ENCODE measurements at regions not wholly inside any gene's neighbourhood (a gene's known extent, or its start where the extent isn't known, plus 50 kb on each side); places are given as distances from the start of the nearest gene placed in this dataset.

DNA sequence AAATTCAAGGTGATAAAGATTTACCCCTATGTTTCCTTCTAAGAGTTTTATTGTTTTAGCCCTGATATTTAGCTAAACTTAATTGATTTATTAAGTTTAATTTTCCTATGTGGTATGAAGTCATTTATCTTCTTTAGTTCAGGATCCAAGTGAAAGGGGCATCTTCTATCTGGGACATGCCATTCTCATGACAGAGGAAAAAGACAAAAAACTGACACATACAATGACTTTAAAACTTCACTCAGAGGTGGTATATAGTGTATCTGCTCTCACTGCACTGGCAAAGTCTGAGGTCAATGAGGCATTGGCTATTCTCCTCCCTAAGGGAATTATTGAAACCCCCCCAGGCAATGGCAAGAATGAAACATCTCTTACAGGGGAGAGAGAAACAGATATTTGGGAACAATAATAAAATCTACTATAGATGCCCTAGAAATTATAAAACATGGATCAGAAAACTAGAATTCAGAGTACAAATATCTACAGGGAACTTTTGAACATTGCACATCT is 237.4 kb downstream of the MYCN start:
- no peak for DNase-seq

DNA sequence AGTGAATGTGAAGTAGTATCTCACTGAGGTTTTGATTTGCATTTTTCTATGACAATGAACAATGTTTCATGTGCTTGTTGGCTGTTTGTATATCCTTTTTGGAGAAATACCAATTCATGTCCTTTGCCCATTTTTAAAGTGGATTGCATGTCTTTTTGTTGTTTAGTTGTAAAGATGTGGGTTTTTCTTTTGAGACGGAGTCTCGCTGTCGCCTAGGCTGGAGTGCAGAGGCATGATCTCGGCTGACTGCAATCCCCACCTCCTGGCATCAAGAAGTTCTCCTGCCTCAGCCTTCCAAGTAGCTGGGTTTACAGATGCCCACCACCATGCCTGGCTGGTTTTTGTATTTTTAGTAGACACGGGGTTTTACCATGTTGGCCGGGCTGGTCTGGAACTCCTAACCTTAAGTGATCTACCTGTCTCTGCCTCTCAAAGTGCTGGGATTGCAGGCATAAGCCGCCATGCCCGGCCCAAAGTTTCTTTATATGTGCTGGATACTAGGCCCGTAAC is 236.7 kb downstream of the MYCN start:
- DNase-seq: no peak

DNA sequence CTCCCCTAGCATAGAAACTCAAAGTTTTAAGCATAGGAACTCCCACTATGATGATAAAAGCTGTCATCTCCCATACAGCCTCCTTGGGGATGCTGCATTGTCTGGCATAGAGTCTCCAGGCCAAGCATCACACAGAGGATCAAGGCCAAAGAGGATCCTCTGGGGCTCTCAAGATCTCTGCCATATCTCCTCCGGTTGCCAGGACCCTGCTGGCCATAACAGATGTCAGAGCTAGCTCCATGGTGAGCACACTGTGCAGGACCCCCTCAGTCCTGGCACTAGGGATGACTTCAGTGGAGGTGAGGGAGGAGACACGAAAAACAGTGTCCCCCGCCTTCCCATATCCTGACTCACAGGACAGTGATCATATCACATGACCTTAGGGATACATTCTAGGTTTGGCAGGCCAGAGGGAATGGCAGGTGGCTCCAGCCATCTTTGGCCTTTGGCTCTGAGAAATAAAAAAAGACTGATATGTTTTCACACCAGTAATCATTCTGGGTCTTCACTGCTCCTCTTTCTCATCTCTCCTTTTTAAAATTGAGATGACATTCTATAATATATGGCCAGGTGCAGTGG is 235.0 kb downstream of the MYCN start:
- no peak for DNase-seq

DNA sequence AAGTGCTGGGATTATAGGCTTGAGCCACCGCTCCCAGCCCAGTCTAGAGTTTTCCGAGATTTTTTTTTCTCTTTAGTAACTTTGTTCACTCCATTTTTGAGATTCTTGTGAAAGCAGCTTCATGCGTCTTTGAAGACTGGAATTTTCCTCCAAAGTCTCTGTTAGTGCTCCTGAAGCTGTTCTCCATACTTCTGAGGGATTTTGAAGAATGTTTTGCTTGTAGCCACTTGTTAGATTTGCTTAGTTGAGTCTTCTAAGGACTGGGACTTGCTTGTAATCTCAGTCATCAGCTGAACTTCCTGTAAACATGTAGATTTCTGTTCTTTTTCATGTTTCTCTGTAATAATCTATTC is 234.3 kb downstream of the MYCN start:
- DNase-seq: no peak

DNA sequence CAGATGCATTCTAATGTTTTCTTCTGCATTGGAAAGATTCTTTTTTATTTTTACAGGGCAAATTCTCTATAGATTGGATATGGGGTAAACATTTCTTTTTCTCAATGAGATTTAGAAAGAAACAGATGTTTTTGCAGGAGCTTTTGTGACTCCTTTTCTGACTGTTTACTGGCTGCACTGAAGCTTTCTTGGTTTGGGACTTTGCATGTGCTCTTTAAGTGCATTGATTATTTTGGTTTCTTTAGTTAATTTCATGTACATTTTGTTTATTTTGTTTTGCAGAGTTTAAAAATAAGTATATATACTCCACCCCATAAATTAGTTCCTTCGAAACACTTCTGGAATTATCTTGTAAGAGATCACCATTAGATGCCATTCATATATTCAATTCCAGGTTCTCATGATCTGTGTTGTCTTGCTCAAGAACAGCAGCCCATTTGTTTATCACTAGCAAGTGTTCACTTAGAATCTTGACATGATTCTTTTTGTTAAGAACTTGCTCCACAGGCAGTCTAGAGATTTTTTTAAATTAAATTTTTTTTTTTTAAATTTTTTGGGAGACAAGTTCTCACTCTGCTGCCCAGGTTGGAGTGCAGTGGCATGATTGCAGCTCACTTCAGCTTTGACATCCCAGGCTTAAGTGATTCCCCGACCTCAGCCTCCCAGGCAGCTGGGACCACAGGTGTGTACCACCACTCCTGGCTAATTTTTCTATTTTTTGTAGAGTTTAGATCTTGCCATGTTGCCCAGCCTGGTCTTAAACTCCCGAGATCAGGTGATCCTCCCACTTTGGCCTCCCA is 233.7 kb downstream of the MYCN start:
- no peak for DNase-seq

DNA sequence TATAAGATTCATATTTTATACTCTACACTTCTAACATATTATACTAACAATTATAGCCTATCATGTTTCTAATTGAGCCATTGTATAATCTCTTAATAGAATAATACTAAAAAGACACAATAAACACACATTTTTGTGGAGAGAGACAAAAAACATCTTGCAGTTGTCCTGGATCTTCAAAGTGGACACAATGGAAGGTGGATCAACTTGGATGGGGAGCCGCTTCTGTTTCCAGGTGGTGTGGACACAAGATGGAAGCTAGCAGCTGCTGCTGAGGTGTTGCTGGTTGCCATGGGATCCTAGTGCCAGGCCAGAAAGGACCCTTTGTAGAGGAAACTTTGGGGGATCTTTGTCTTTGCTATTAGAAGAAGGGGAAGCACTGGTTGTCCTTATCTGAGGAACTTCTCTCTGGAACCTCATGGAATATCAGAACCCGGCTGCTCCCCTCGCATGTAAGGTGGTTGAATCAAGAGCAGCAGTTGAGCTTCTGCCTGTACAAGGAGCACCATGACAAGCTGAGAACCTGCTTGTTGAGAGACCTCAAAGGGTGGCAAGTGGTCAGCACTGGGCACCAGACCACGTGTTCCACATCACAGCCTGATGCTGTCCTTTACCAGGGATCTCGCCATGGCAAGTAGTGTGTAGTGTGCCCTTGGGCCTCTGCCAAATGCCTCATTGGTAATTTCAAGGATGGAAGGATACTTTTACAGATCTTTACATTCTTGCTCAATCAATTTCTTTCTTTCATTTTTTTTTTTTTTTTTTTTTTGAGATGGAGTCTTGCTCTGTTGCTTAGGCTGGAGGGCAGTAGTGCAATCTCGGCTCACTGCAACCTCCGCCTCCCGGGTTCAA is 232.2 kb downstream of the MYCN start:
- DNase-seq: no peak

DNA sequence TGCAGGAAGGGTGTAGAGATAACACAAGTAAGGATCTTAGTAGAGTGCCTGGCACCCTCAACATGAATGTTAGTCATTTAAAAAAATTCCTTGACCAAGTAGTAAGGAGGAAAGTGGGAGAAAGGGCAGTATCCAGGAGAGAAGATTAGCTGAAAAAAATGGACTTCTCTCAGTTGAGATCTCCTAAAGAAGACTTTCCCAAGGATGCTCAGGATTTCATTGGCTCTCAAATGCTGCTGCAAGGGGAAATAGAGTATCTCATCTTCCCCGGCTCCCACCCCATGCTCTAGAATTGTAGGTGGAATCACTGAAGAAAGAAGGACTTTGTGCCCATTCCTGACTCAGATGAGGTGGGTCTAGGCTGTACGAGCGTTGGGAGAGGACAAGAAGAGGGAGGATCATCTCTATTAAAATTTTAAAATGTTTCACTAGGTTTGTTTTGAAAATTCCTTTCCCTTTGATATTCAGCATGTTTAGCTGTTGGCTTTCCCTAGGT is 231.1 kb downstream of the MYCN start:
- DNase-seq: no peak

DNA sequence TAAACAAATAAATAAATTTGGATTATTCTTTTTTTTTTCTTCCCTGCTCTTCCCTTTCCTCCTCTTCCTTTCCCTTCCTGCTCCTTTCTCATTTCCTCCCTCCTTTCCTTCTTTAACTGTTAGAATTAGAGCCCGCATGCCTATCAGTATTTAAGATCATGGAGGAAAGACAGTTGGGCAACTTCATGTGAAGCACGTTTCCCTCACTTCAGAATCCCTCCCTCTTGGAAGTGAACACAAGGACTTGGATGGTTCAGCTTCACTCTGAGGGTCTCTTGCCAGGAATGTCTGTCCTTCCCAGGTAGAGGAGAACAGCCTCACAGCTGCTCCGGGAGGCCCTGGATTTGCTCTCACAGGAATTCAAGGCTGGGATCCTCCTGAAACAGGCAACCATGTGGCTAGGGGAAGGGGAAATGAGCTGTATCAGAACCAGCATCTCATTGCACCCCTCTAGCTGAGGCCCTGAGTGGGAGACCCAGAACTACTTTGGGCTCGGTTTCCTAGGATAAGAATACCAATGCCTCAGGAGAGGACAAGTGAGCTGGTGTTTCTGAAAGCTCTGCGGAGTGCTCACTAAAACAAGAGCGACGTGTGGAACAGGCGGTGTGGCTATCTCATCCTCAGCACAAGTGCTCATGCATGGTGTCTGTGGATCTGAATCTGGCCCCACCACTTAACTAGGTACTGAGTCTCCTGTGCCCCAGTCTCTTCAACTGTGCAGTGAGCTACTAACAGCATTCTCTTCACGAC is 230.5 kb downstream of the MYCN start:
- DNase-seq: no peak

DNA sequence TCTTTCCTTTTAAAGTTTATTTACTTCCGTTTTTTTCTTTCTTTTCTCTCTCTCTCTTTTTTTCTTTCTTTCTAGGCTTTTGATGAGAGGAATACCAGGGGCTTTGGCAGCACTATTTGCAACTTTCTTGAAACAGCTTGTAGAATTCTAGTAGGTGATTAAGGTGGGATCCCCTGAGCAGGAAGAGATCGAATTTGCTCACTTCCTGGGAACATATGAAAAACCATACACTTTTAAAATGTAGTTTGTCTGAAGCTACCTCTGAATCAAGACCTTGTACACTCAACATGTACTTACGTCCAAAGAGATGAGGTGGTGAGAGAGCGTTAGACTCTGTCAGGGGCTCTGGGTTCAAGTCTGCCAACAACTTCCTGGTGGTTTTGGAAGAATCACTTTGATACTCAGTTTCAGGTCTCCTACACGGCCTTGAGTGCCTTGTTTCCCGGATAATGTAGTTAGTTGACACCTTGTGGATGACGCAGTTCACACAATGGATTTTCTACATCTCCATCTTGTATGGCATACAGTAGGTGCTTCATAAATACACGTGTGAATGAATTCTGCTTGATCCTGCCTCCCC is 229.1 kb downstream of the MYCN start:
- DNase-seq: no peak

DNA sequence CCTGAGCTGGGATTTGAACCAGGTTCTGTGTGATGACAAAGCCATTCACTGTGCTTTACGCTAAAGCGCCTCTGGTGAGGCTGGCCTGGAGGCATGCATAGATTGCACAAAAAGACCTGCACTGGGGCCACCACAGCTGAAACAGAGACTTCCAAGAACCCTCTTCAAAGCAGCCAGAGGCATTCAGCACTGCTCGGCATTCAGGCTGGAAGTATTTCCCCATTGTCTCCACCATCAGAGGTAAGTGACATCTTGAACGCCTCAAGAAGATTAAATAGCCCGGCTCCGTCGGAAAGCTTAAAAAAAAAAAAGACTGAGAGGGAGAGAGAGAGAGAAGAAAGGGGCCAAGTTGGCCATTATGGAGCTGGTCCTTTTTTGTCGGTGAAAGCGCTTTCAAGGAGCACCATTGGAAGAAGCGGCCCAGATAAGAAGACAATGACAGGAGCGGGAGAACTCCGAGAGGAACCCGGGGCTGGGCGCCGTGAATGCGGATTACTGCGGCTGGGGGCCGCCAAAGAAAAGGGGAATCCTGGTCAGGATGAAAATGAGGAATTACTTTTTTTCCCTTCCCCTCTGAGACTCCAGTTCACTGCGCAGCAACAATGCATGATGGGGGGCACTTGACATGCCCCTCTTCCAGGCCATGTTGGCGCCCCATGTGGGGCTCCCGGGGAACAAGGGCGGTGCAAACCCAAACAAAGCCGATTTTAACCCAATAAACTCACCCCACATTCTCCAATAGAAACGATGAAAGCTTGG is 228.3 kb downstream of the MYCN start:
- no peak for DNase-seq

DNA sequence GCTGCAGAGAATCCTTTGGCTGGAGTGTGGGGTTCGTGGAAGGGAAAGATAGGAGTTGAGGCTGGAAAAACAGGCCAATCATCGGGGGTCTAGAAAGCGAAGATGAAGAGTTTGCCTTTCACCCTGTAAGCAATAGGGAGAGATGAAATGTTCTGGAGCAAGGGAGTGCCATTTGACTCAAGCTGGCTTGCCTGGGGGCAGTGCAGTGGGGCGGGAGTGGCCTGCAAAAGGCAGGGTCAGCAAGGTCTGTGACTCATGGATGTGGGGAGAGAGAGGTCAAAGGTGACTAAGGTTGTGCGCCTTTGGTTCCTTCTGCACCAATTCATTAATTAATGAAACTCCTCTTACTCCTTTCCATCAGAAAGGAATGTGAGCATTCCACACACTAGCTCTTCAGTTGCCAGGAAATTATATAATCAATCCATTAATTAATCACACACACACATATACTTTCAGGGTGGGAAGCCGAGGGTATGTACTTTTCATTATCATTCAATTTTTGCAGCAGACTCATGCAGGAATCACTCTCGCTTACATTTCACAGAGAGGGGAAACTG is 227.6 kb downstream of the MYCN start:
- no peak for DNase-seq

DNA sequence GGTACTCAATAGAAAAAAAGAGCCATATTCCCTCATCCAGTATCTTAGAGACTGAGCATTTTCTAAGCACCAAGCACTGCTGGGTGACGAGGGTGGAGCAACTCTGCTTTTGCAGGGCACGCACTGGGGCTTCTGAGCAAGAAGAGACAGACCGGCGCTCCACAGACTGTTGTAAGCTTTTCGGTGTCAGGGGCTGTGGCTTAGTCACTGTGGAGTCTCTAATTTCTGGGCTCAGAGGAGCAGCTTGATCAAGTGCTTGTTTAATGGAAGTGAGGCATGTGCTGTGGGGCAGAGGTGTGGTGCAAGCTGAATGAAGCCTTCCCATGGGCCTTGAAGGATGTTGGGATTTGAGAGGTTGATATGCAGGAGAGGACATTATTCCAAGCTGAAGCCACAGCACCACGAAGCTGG is 227.1 kb downstream of the MYCN start:
- DNase-seq: no peak

DNA sequence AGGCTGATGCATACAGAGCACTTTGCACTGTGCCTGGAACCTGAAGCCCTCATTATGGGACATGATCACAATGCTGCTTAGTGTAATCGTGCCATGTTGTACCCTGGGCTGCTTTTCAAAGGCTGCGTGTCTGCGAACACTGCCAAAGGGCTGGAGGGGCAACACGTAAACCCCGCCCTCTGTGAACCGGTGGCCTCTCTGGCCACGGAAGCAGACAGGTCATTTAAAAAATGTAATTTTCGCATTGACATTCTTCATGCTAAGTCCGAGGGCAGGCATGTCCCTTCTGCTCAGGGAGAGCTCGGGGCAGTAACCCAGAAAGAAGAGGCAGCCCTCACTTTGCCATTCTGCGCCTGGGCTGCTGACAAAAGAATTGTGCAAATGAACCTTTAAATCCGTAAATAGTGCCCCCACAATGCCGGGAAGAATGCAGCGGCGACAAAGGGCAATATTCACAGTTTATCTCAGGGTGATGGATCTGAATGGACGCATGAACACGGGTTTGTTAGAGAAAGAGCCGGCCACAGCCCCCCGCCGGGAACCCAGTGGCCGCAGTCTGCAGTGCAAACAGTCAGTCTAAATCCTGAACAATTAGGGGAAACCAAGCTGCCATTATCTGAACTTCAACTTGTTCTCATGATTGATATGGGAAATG is 226.1 kb downstream of the MYCN start:
- no peak for DNase-seq

DNA sequence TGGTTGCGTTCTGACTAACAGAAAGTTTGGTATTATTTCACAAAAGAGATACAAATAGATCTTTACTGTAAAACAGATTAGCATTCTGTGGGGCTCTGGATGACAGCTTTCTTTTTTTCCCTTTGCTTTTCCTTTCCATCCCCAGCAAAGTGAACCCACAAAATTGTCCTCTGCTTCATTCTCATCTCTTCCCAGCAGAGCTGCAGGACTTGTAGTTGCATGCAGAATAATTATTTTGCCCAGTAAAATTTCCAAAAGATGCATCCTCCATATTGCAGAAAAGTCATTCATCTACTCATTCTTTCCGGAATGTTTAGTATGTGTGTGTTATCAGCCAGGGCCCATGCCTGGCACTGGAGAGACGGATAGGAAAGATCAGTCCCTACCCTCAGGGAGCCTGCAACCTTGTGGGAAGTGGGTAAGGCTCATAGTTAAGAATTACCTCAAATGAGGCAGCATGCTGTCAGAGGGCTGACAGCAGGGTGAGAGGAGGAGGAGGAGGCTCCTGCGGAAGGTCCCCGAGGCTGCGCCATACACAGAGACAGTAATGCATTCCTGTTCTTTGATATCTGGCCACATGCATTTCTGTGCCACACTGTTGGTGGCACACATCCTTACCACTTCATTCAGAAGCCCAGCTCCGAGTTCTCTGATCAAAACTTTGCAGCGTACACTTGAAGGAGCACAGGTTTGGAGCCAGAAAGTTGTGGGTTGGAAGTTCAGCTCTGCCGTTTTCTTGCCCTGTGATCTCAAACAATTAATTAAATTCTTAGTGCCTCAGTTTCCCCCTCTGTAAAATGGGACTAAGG is 225.4 kb downstream of the MYCN start:
- DNase-seq: no peak

DNA sequence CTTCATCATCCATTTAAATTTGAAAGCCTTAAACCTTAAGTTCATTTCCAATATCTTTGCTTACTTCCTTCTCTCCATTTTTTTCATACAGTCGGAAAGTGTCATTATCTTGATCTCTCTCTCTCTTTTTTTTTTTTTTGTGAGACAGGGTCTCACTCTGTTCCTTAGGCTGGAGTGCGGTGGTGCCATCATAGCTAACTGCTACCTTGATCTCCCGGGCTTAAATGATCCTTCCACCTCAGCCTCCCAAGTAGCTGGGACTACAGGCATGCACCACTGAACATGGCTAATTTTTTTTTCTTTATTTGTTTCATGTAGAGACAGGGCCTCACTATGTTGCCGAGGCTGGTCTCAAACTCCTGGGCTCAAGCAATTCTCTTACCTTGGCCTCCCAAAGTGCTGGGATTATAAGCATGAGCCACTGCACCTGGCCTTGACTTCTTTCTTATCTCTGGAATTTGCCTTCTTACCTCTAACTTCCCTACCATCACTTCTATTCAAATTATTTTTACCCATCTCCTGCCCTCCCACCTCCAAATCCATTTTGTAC is 222.2 kb downstream of the MYCN start:
- no peak for DNase-seq

DNA sequence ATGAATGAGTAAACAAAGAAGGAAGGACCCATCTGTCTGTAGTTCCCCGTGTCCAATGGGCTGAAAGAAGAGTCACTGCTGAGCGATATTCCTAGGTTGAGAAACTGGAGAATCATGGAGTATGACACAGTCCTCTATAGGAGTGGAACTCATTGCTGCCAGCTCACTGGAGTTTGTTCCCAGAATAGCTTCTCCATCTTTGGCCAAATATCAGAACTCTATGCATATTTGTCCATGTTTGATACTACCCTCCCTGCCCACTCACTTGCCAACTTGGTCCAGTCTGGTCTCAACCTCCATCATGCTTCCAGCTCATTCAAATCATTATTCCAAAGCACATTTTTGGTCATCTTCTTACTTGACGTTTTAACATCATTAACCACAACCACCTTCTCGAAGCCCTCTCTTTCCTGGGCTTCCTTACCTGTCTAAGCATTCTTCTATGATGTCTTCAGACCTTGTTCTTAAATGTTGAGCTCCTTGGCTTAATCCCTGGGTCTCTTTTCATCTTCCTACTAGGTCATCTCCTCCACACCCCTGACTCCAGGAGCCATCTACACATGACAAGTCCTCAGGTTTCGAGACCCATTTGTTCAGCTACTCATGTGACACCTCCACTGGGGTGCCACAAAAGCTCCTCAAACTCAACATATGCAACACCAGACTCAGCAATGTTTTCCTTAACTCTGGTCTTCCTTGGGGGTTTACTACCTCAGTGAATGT is 221.6 kb downstream of the MYCN start:
- no peak for DNase-seq

DNA sequence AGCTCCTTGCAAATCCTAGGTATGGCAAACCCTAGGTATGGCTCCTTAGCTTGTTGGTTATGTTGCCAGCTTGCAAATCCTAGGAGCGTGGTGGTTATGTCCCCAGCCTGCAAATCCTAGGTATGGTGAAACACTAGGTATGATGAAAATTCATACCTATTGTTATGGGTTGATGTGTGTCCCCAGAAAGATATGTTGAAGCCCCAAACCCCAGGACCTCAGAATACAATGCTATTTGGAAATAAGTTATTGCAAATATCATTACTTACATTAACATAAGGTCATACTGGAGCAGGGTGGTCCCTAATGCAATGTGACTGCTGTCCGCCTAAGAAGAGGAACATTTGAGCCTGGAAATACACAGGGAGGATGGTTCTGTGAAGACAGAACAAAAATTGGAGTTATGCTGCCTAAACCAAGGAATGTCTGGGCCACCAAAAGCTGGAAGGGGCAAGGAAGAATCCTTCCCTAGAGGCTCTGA is 220.8 kb downstream of the MYCN start:
- DNase-seq: no peak

DNA sequence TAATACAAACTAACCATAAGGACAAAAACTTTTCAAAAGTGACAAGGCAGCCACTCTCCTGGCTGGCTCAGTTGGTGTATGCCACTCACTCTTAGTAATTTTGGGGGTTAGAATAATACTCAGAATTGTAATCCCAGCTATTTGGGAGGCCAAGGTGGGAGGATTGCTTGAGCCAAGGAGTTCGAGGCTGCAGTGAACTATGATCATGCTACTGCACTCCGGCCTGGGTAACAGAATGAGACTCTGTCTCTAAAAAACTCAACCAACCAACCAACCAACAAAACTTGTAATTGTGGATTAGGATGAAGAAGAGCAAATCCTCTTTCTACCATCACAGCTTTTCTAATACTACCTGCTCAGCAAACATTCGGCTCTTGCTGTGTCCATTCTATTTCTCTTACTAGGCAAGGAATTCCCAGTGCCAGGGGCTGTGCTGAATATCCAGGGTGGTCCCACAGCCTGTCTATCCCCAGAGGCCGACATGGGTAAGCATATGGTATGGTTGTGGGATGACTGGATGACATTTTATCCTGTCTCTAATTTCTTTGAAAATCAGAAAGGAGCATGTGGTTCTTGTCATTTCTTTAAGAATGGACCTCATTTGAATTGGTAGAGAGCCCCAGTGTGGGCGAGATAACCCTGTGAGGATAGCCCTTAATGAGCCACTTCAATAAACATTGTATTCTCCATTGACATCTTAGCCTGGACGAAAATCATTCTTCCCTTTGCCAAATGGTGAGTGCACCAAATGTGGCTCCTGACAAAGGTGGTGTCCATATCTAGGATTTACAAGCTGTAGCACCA is 220.1 kb downstream of the MYCN start:
- DNase-seq: no peak
